CD4-positive, alpha-beta T cell treated with Interleukin-17A for 4 hours (primary cell): ENCODE measurements at regions not wholly inside any gene's neighbourhood (a gene's known extent, or its start where the extent isn't known, plus 50 kb on each side); places are given as distances from the start of the nearest gene placed in this dataset.

Experiments
- DNase-seq: peaks from one replicate; pipeline ENCODE4 v3.0.0-alpha.2; 2020; ENCODE audit warnings: mixed read lengths

GRCh38 chr13:40439928-40440327 is 226.5 kb downstream of the FOXO1 start:
- no peak for DNase-seq

GRCh38 chr13:40440990-40441820 is 225.2 kb downstream of the FOXO1 start:
- DNase-seq = no peak

GRCh38 chr13:40442231-40442630 is 224.2 kb downstream of the FOXO1 start:
- DNase-seq = no peak

- no peak for DNase-seq
Observed at GRCh38 chr13:40442826-40443225, 223.6 kb downstream of the FOXO1 start.

- DNase-seq = no peak
Observed at GRCh38 chr13:40444241-40444640, 222.2 kb downstream of the FOXO1 start.

- DNase-seq = no peak
Observed at GRCh38 chr13:40445557-40445990, 220.9 kb downstream of the FOXO1 start.

GRCh38 chr13:40446365-40446764 is 220.1 kb downstream of the FOXO1 start:
- no peak for DNase-seq

GRCh38 chr13:40447857-40448256 is 218.6 kb downstream of the FOXO1 start:
- no peak for DNase-seq

GRCh38 chr13:40452038-40452666 is 214.3 kb downstream of the FOXO1 start:
- DNase-seq = no peak

GRCh38 chr13:40452741-40453334 is 213.6 kb downstream of the FOXO1 start:
- DNase-seq = no peak

GRCh38 chr13:40453351-40454021 is 213.0 kb downstream of the FOXO1 start:
- DNase-seq = no peak

GRCh38 chr13:40456397-40456953 is 210.0 kb downstream of the FOXO1 start:
- no peak for DNase-seq

GRCh38 chr13:40456979-40457553 is 209.4 kb downstream of the FOXO1 start:
- DNase-seq = no peak

GRCh38 chr13:40457929-40458719 is 208.3 kb downstream of the FOXO1 start:
- DNase-seq = no peak

- no peak for DNase-seq
Observed at GRCh38 chr13:40458720-40458990, 207.8 kb downstream of the FOXO1 start.

GRCh38 chr13:40460116-40460515 is 206.3 kb downstream of the FOXO1 start:
- DNase-seq = no peak

- no peak for DNase-seq
Observed at GRCh38 chr13:40464337-40465014, 202.0 kb downstream of the FOXO1 start.

GRCh38 chr13:40465015-40465390 is 201.4 kb downstream of the FOXO1 start:
- no peak for DNase-seq

- DNase-seq = no peak
Observed at GRCh38 chr13:40466272-40466671, 200.2 kb downstream of the FOXO1 start.

- DNase-seq = no peak
Observed at GRCh38 chr13:40468227-40468838, 198.1 kb downstream of the FOXO1 start.
